ENCODE measurements at regions not wholly inside any gene's neighbourhood (a gene's known extent, or its start where the extent isn't known, plus 50 kb on each side); places are given as distances from the start of the nearest gene placed in this dataset.

GRCh38 chr12:127038152-127038551 lies 1228.8 kb upstream of the TMEM132C start:
- Histone ChIP-seq H3K4me1 (no peaks in the 10 kb centered on the region), H3K9me3 (no peaks in the 10 kb centered on the region), H3K27me3 (peaks cover 0 to 5% (median 0%) of the 10 kb centered on the region in 4 donors), H3K4me3 (no peak overlapping the region), H3K27ac (replicated peaks in 1 of 4) (no peak overlapping the region), H3K36me3 (no peaks in the 10 kb centered on the region)
- intact Hi-C loops (cut with DNase I) = no loop called here
- TF ChIP-seq POLR2AphosphoS5 (IDR thresholded peaks at IDR 0.05) (no peak), POLR2A (IDR thresholded peaks at IDR 0.05; ENCODE audit: low read depth) (no peak), EP300 (IDR thresholded peaks at IDR 0.05) (no peak), CTCF (IDR thresholded peaks at IDR 0.05) (no peak)
- no peak for DNase-seq (ENCODE audit: extremely low spot score)
- 90% methylated on average over 1 of the region's 1 CpG for WGBS

GRCh38 chr12:127038761-127039160 lies 1228.2 kb upstream of the TMEM132C start:
- H3K27ac ChIP-seq (replicated peaks in 1 of 4) = no peak overlapping the region
- H3K9me3 ChIP-seq = no peaks in the 10 kb centered on the region
- 78% methylated on average over 10 of the region's 10 CpGs for WGBS
- peaks cover 0 to 5% (median 0%) of the 10 kb centered on the region in 4 donors for H3K27me3 ChIP-seq
- no peak for DNase-seq (ENCODE audit: extremely low spot score)
- intact Hi-C loops (cut with DNase I) = no loop called here
- H3K4me3 ChIP-seq = no peak overlapping the region
- no peaks in the 10 kb centered on the region for H3K4me1 ChIP-seq
- H3K36me3 ChIP-seq = no peaks in the 10 kb centered on the region
- no peak for TF ChIP-seq EP300 (IDR thresholded peaks at IDR 0.05)
- TF ChIP-seq CTCF (IDR thresholded peaks at IDR 0.05) = no peak
- TF ChIP-seq POLR2AphosphoS5 (IDR thresholded peaks at IDR 0.05) = no peak
- no peak for TF ChIP-seq POLR2A (IDR thresholded peaks at IDR 0.05; ENCODE audit: low read depth)

GRCh38 chr12:127041985-127042625 lies 1224.9 kb upstream of the TMEM132C start:
- intact Hi-C loops (cut with DNase I) = no loop called here
- Histone ChIP-seq H3K4me1 (peaks cover 0 to 13% (median 7%) of the 10 kb centered on the region in 4 donors), H3K4me3 (no peak overlapping the region), H3K27ac (replicated peaks in 1 of 4) (no peak overlapping the region), H3K9me3 (no peaks in the 10 kb centered on the region), H3K36me3 (no peaks in the 10 kb centered on the region), H3K27me3 (no peaks in the 10 kb centered on the region)
- 90% methylated on average over 3 of the region's 3 CpGs for WGBS
- TF ChIP-seq POLR2AphosphoS5 (IDR thresholded peaks at IDR 0.05) (no peak), EP300 (IDR thresholded peaks at IDR 0.05) (no peak), CTCF (IDR thresholded peaks at IDR 0.05) (no peak)
- DNase-seq (ENCODE audit: extremely low spot score) = no peak

- no peak overlapping the region for H3K4me3 ChIP-seq
- no peaks in the 10 kb centered on the region for H3K9me3 ChIP-seq
- DNase-seq (ENCODE audit: extremely low spot score) = peak; percentile 50
- 93% methylated on average over 3 of the region's 3 CpGs for WGBS
- intact Hi-C loops (cut with DNase I) = no loop called here
- no peak overlapping the region for H3K27ac ChIP-seq (replicated peaks in 1 of 4)
- H3K4me1 ChIP-seq = peaks cover 0 to 13% (median 7%) of the 10 kb centered on the region in 4 donors
- H3K36me3 ChIP-seq = no peaks in the 10 kb centered on the region
- no peaks in the 10 kb centered on the region for H3K27me3 ChIP-seq
- TF ChIP-seq CTCF (IDR thresholded peaks at IDR 0.05) = no peak
- TF ChIP-seq EP300 (IDR thresholded peaks at IDR 0.05) = no peak
- TF ChIP-seq POLR2AphosphoS5 (IDR thresholded peaks at IDR 0.05) = no peak
- TF ChIP-seq POLR2A (IDR thresholded peaks at IDR 0.05; ENCODE audit: low read depth) = no peak
Measured at GRCh38 chr12:127043731-127044130, 1223.2 kb upstream of the TMEM132C start.

GRCh38 chr12:127044836-127045235 lies 1222.1 kb upstream of the TMEM132C start:
- Histone ChIP-seq H3K27me3 (no peaks in the 10 kb centered on the region), H3K27ac (replicated peaks in 1 of 4) (no peak overlapping the region), H3K9me3 (no peaks in the 10 kb centered on the region), H3K4me1 (peaks cover 0 to 13% (median 7%) of the 10 kb centered on the region in 4 donors), H3K36me3 (no peaks in the 10 kb centered on the region), H3K4me3 (no peak overlapping the region)
- TF ChIP-seq POLR2A (IDR thresholded peaks at IDR 0.05; ENCODE audit: low read depth) (no peak), EP300 (IDR thresholded peaks at IDR 0.05) (no peak)
- no peak for DNase-seq (ENCODE audit: extremely low spot score)
- intact Hi-C loops (cut with DNase I) = no loop called here
- 23% methylated on average over 1 of the region's 1 CpG for WGBS
